ENCODE measurements at regions not wholly inside any gene's neighbourhood (a gene's known extent, or its start where the extent isn't known, plus 50 kb on each side); places are given as distances from the start of the nearest gene placed in this dataset.

GRCh38 chr18:61039251-61039650 is 294.0 kb upstream of the CDH20 start:
- no peak for TF ChIP-seq POLR2A (IDR thresholded peaks at IDR 0.05; ENCODE audit: low read length)
- TF ChIP-seq GATA1 (IDR thresholded peaks at IDR 0.05; ENCODE audit: low read depth, low read length), result no peak
